GM10266 (cell line): ENCODE measurements at regions not wholly inside any gene's neighbourhood (a gene's known extent, or its start where the extent isn't known, plus 50 kb on each side); places are given as distances from the start of the nearest gene placed in this dataset.

Experiments
- DNase-seq: peaks from one replicate; pipeline ENCODE4 v3.0.0; 2012; ENCODE audit errors: extremely low spot score
- CTCF ChIP-seq: IDR thresholded peaks from 2 replicates; pipeline ENCODE4 v1.5.1; 2012; ENCODE audit warnings: mild to moderate bottlenecking, low read depth; ENCODE audit not compliant: control insufficient read depth, insufficient read depth; ENCODE audit errors: missing control alignments

- DNase-seq: no peak
- no peak for TF ChIP-seq CTCF
These were observed 266.2 kb upstream of the PHF14 start for GRCh38 chr7:10707519-10707918.

- no peak for TF ChIP-seq CTCF
- DNase-seq: no peak
These were observed 265.2 kb upstream of the PHF14 start for GRCh38 chr7:10708447-10708846.

GRCh38 chr7:10718768-10719167, 254.9 kb upstream of the PHF14 start:
- no peak for TF ChIP-seq CTCF
- DNase-seq: no peak

- TF ChIP-seq CTCF: no peak
- no peak for DNase-seq
These were observed 253.6 kb upstream of the PHF14 start for GRCh38 chr7:10720042-10720441.

GRCh38 chr7:10721289-10721688, 252.4 kb upstream of the PHF14 start:
- no peak for DNase-seq
- TF ChIP-seq CTCF: no peak

GRCh38 chr7:10723832-10724231, 249.8 kb upstream of the PHF14 start:
- TF ChIP-seq CTCF: no peak
- no peak for DNase-seq

- no peak for DNase-seq
- no peak for TF ChIP-seq CTCF
These were observed 249.2 kb upstream of the PHF14 start for GRCh38 chr7:10724449-10724848.
